ENCODE measurements at regions not wholly inside any gene's neighbourhood (a gene's known extent, or its start where the extent isn't known, plus 50 kb on each side); places are given as distances from the start of the nearest gene placed in this dataset.

DNA sequence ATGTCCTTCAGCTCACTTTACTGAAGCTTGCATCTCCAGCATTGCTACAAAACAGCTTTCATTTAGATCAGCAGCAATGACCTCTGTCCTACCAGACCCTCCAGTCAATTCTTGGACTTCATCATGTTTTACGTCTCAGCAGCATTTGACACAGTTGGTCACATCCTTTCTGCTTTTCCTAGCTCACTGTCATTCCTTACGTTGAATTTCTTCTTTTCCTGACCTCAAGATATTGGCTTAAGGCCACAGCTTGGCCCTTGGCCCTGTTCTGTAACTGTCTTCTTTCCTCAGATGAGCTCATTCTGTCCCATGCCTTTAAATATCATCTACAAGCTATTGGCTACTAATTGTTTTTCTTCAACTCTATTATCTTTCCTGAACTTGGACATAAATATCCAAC is 576.2 kb upstream of the KCNMB2 start:
- no peak overlapping the region for H3K4me3 ChIP-seq (ENCODE audit: control insufficient read depth, low read depth, low read length)
- TF ChIP-seq, protein P1, sequence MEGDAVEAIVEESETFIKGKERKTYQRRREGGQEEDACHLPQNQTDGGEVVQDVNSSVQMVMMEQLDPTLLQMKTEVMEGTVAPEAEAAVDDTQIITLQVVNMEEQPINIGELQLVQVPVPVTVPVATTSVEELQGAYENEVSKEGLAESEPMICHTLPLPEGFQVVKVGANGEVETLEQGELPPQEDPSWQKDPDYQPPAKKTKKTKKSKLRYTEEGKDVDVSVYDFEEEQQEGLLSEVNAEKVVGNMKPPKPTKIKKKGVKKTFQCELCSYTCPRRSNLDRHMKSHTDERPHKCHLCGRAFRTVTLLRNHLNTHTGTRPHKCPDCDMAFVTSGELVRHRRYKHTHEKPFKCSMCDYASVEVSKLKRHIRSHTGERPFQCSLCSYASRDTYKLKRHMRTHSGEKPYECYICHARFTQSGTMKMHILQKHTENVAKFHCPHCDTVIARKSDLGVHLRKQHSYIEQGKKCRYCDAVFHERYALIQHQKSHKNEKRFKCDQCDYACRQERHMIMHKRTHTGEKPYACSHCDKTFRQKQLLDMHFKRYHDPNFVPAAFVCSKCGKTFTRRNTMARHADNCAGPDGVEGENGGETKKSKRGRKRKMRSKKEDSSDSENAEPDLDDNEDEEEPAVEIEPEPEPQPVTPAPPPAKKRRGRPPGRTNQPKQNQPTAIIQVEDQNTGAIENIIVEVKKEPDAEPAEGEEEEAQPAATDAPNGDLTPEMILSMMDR (conservative IDR thresholded peaks at IDR 0.05; ENCODE audit: control insufficient read depth, insufficient read depth, low read depth, low read length): no peak
- peak; percentile 92 for DNase-seq (ENCODE audit: low read depth)

DNA sequence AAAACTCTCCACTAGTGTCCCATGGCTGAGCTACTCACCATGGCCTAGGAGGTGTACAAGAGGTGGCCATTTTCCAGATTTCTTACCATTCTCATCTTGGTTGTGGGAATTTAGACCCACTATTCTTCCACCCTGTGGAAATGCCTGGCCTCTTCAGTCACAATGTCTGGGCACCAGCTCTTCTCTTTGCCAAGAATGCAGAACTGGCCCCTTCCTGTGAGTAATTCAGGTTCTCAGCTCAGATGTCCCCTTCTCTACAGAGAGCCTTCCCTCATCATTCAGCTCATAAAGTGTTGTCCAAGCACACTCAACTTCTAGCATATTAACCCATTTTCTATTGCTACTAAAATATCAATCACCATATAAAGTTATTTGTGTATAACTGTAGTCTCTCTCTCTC is 575.5 kb upstream of the KCNMB2 start:
- DNase-seq (ENCODE audit: low read depth): no peak
- H3K4me3 ChIP-seq (ENCODE audit: control insufficient read depth, low read depth, low read length): no peak overlapping the region

GRCh38 chr3:177961784-177962183 is 574.5 kb upstream of the KCNMB2 start:
- DNase-seq (ENCODE audit: low read depth): no peak
- no peak overlapping the region for H3K4me3 ChIP-seq (ENCODE audit: control insufficient read depth, low read depth, low read length)
- TF ChIP-seq, protein P1 (conservative IDR thresholded peaks at IDR 0.05; ENCODE audit: control insufficient read depth, insufficient read depth, low read depth, low read length): no peak

More for the DNA sequence above, 575.5 kb upstream of the KCNMB2 start:
- TF ChIP-seq, protein P1 (conservative IDR thresholded peaks at IDR 0.05; ENCODE audit: control insufficient read depth, insufficient read depth, low read depth, low read length): no peak

DNA sequence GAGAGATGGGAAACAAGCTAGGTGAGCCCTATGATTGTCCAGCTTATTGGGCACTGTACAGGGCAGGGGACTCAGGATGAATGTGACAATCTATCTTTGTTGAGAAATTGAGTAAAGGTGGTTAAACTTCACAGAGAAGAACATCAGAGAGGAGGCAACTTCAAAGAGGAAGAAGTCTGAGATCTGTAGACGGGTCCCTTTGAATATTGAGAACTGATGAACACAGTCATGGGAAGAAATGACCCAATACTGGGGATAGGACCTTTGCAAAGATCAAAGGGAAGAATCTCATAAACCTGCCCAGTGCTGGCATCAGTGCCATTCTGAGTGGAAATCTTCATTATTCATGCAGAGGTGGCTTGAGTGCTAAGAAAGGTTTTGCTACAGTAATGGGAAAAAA is 569.7 kb upstream of the KCNMB2 start:
- TF ChIP-seq, protein P1 (conservative IDR thresholded peaks at IDR 0.05; ENCODE audit: control insufficient read depth, insufficient read depth, low read depth, low read length): no peak
- H3K4me3 ChIP-seq (ENCODE audit: control insufficient read depth, low read depth, low read length): no peak overlapping the region
- DNase-seq (ENCODE audit: low read depth): no peak

GRCh38 chr3:177968891-177969290 is 567.3 kb upstream of the KCNMB2 start:
- peak; percentile 25 for DNase-seq (ENCODE audit: low read depth)
- no peak overlapping the region for H3K4me3 ChIP-seq (ENCODE audit: control insufficient read depth, low read depth, low read length)
- TF ChIP-seq, protein P1 (conservative IDR thresholded peaks at IDR 0.05; ENCODE audit: control insufficient read depth, insufficient read depth, low read depth, low read length): no peak

DNA sequence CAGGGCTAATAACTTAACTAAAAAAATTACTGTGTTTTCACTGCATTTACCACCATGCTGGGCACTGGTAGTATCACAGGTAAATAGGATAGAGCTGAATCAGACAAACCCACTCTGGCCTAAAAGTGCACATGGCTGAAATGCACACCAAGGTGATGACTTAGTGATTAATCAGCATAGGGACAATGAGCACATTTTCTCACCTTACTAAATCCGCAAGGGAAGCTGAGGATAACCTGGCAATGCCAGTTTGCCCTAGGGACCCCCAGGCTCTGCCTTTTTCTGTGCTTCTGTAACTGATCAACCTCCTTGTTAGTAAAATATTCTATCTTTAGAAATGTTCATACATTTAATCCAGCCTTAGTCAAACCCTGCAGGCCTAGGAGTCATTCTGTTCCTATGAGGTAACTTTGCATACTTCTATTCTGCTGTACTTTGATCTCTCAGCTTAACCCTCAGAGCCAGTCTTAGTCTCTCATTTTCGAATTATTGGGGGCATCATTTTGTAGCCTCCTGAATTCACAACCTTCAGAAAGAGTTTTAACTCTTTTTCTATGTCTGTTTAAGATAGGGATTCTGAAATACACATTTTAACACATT is 562.9 kb upstream of the KCNMB2 start:
- TF ChIP-seq, protein P1 (conservative IDR thresholded peaks at IDR 0.05; ENCODE audit: control insufficient read depth, insufficient read depth, low read depth, low read length): no peak
- DNase-seq (ENCODE audit: low read depth): peak; percentile 43
- no peak overlapping the region for H3K4me3 ChIP-seq (ENCODE audit: control insufficient read depth, low read depth, low read length)

DNA sequence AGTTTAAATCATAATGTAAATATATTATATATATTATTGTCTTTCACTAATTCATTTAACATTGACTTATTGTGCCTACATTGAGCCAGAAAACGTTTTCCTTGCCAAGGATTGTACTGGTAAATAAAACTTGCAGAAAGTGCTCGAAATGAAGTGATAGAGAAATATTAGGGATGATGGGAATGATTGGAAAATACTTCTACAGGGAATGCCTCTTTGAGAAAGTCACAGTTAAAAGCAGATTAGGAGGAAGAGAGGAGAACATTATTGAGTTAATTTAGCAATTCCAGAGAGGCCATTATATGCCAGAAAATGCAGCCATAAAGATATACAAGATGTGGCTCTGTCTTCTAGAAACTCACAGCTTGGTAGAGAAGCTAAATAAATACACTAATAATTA is 560.0 kb upstream of the KCNMB2 start:
- TF ChIP-seq, protein P1 (conservative IDR thresholded peaks at IDR 0.05; ENCODE audit: control insufficient read depth, insufficient read depth, low read depth, low read length): no peak
- no peak for DNase-seq (ENCODE audit: low read depth)
- H3K4me3 ChIP-seq (ENCODE audit: control insufficient read depth, low read depth, low read length): no peak overlapping the region
